Body of pancreas (tissue), 4 donors: ENCODE measurements at regions not wholly inside any gene's neighbourhood (a gene's known extent, or its start where the extent isn't known, plus 50 kb on each side); places are given as distances from the start of the nearest gene placed in this dataset.

Experiments
- ATAC-seq: fragments of 150-250 bp; one replicate; pipeline ENCODE4 v1.9.1; 2016
- DNase-seq, 4 donors: peaks; one replicate each; pipeline ENCODE4 v3.0.0-alpha.2; 2019
- H3K27ac ChIP-seq, 4 donors: fragments of 200-600 bp; sonication (generic); 1 replicate in 3 of 4; 2 replicates in 1 of 4; pipeline versions ENCODE4 v1.5.1 to v1.6.1; 2016 to 2019; ENCODE audit warnings: mild to moderate bottlenecking in 1 of 4, mixed read lengths in 1 of 4, moderate library complexity in 1 of 4
- H3K27me3 ChIP-seq, 2 donors: fragments of 200-600 bp; sonication (generic); one replicate each; pipeline ENCODE4 v1.6.0; 2016; ENCODE audit warnings: mild to moderate bottlenecking in 1 of 2
- H3K36me3 ChIP-seq, 2 donors: fragments of 200-600 bp; sonication (generic); replicated peaks in 1 of 2; 2 replicates each; pipeline ENCODE4 v1.5.1; 2016; ENCODE audit warnings: low read depth in 2 of 2; ENCODE audit not compliant: insufficient read depth in 1 of 2
- H3K4me1 ChIP-seq: fragments of 200-600 bp; sonication (generic); one replicate; pipeline ENCODE4 v1.6.0; 2016
- H3K4me3 ChIP-seq, 2 donors: fragments of 200-600 bp; sonication (generic); 1 replicate in 1 of 2; 2 replicates in 1 of 2; pipeline ENCODE4 v1.5.1; 2016 to 2019
- H3K9me3 ChIP-seq, 3 donors: fragments of 200-600 bp; sonication (generic); 1 replicate in 2 of 3; 2 replicates in 1 of 3; pipeline ENCODE4 v1.5.1; 2016
- CTCF ChIP-seq, 7 experiments: fragments of 450-650 bp in 4 of 7; fragments of 200-600 bp in 3 of 7; sonication (generic) in 3 of 7; IDR thresholded peaks; one replicate each; pipeline ENCODE4 v1.5.1; 2016 to 2019; ENCODE audit warnings: antibody characterized with exemption in 7 of 7
- POLR2A ChIP-seq, 3 donors: fragments of 450-650 bp; IDR thresholded peaks; one replicate each; pipeline ENCODE4 v1.6.1; 2016; ENCODE audit warnings: antibody characterized with exemption in 3 of 3, mild to moderate bottlenecking in 2 of 3
- WGBS, 2 donors: methylation state at CpG; one replicate each; pipeline ENCODE4 v1.1.5; 2017; 5-methylcytosine and 5-hydroxymethylcytosine counted together
- intact Hi-C: fragments of 100-400 bp; cut with DNase I; formaldehyde crosslinking; loops from one replicate; pipeline ENCODE4 v1.15.1; 2023

GRCh38 chr21:38668541-38668940, 137.2 kb upstream of the ETS2 start:
- ATAC-seq (no peak), DNase-seq (no peak)
- TF ChIP-seq POLR2A (IDR thresholded peaks at IDR 0.05) (no peak), CTCF (IDR thresholded peaks at IDR 0.05) (no peak)
- Histone ChIP-seq H3K27me3 (no peaks in the 10 kb centered on the region), H3K27ac (no peak overlapping the region), H3K4me1 (no peaks in the 10 kb centered on the region), H3K36me3 (no peaks in the 10 kb centered on the region), H3K9me3 (no peaks in the 10 kb centered on the region), H3K4me3 (no peak overlapping the region)
- 70 to 78% methylated on average over 6 of the region's 6 CpGs for WGBS, 2 donors
- intact Hi-C loops: no loop called here

GRCh38 chr21:38669186-38669585, 136.5 kb upstream of the ETS2 start:
- Histone ChIP-seq H3K9me3 (no peaks in the 10 kb centered on the region), H3K36me3 (no peaks in the 10 kb centered on the region), H3K4me3 (no peak overlapping the region), H3K27ac (no peak overlapping the region), H3K27me3 (no peaks in the 10 kb centered on the region), H3K4me1 (no peaks in the 10 kb centered on the region)
- WGBS, 2 donors: 59 to 64% methylated on average over 6 of the region's 6 CpGs
- DNase-seq: no peak
- TF ChIP-seq CTCF (IDR thresholded peaks at IDR 0.05) (peak in 4 of 7 experiments; percentile 24 to 34 (median 31)), POLR2A (IDR thresholded peaks at IDR 0.05) (no peak)
- no peak for ATAC-seq
- intact Hi-C loops: no loop called here

- intact Hi-C loops: no loop called here
- H3K9me3 ChIP-seq: no peaks in the 10 kb centered on the region
- 74 to 80% methylated on average over 7 of the region's 7 CpGs for WGBS, 2 donors
- H3K36me3 ChIP-seq: no peaks in the 10 kb centered on the region
- DNase-seq (no peak), ATAC-seq (no peak)
- no peak overlapping the region for H3K4me3 ChIP-seq
- H3K27ac ChIP-seq: no peak overlapping the region
- H3K27me3 ChIP-seq: no peaks in the 10 kb centered on the region
- H3K4me1 ChIP-seq: no peaks in the 10 kb centered on the region
- no peak for TF ChIP-seq POLR2A (IDR thresholded peaks at IDR 0.05)
Measured at GRCh38 chr21:38670861-38671260, 134.9 kb upstream of the ETS2 start.

GRCh38 chr21:38671773-38672172, 134.0 kb upstream of the ETS2 start:
- no peaks in the 10 kb centered on the region for H3K9me3 ChIP-seq
- H3K27ac ChIP-seq: no peak overlapping the region
- WGBS, 2 donors: 48 to 53% methylated on average over 6 of the region's 6 CpGs
- H3K4me3 ChIP-seq: no peak overlapping the region
- no peaks in the 10 kb centered on the region for H3K4me1 ChIP-seq
- ATAC-seq (no peak), DNase-seq (no peak)
- no peaks in the 10 kb centered on the region for H3K36me3 ChIP-seq
- intact Hi-C loops: no loop called here
- no peak for TF ChIP-seq POLR2A (IDR thresholded peaks at IDR 0.05)
- no peak for TF ChIP-seq CTCF (IDR thresholded peaks at IDR 0.05)
- peaks cover 0 to under 1% of the 10 kb centered on the region in 2 donors for H3K27me3 ChIP-seq

- intact Hi-C loops: no loop called here
- Histone ChIP-seq H3K36me3 (no peaks in the 10 kb centered on the region), H3K27ac (no peak overlapping the region), H3K4me1 (no peaks in the 10 kb centered on the region), H3K27me3 (peaks cover 0 to 8% of the 10 kb centered on the region in 2 donors), H3K4me3 (no peak overlapping the region), H3K9me3 (no peaks in the 10 kb centered on the region)
- no peak for DNase-seq
- ATAC-seq: no peak
- WGBS, 2 donors: 51 to 55% methylated on average over 22 of the region's 22 CpGs
- TF ChIP-seq POLR2A (IDR thresholded peaks at IDR 0.05): no peak
- no peak for TF ChIP-seq CTCF (IDR thresholded peaks at IDR 0.05)
Measured at GRCh38 chr21:38675182-38675824, 130.4 kb upstream of the ETS2 start.
